A172 (cell line): ENCODE measurements at regions not wholly inside any gene's neighbourhood (a gene's known extent, or its start where the extent isn't known, plus 50 kb on each side); places are given as distances from the start of the nearest gene placed in this dataset.
"Not testable (repeated sequence)": the region's sequence is repeated elsewhere in the genome, so short reads cannot be mapped to it uniquely, and the experiment has no call there.

Experiments used
- DNase-seq: peaks from one replicate; pipeline ENCODE4 v3.0.0-alpha.2; 2015; ENCODE audit warnings: low spot score

- DNase-seq, result no peak
Observed at GRCh38 chr2:10223932-10224720, 78.6 kb upstream of the HPCAL1 start.

- no peak for DNase-seq
Observed at GRCh38 chr2:10224734-10225133, 78.0 kb upstream of the HPCAL1 start.

GRCh38 chr2:10225291-10226037 lies 77.2 kb upstream of the HPCAL1 start:
- no peak for DNase-seq

GRCh38 chr2:10226038-10226724 lies 76.5 kb upstream of the HPCAL1 start:
- DNase-seq, result no peak

- DNase-seq, result no peak
Observed at GRCh38 chr2:10228611-10229365, 73.9 kb upstream of the HPCAL1 start.

- DNase-seq, result no peak
Observed at GRCh38 chr2:10229462-10230099, 73.1 kb upstream of the HPCAL1 start.

GRCh38 chr2:10230499-10230898 lies 72.2 kb upstream of the HPCAL1 start:
- DNase-seq, result no peak

- not testable (repeated sequence) for DNase-seq
Observed at GRCh38 chr2:10230921-10231320, 71.8 kb upstream of the HPCAL1 start.

GRCh38 chr2:10231551-10232085 lies 71.1 kb upstream of the HPCAL1 start:
- no peak for DNase-seq

GRCh38 chr2:10232096-10232815 lies 70.4 kb upstream of the HPCAL1 start:
- DNase-seq, result no peak

- no peak for DNase-seq
Observed at GRCh38 chr2:10233131-10234012, 69.3 kb upstream of the HPCAL1 start.

- no peak for DNase-seq
Observed at GRCh38 chr2:10234013-10234306, 68.7 kb upstream of the HPCAL1 start.

GRCh38 chr2:10234409-10235094 lies 68.2 kb upstream of the HPCAL1 start:
- DNase-seq, result no peak

GRCh38 chr2:10235099-10235908 lies 67.4 kb upstream of the HPCAL1 start:
- DNase-seq, result no peak

- no peak for DNase-seq
Observed at GRCh38 chr2:10235909-10236550, 66.7 kb upstream of the HPCAL1 start.

- peak; percentile 54 for DNase-seq
Observed at GRCh38 chr2:10236571-10237391, 65.9 kb upstream of the HPCAL1 start.
